AG20443 (cell line): ENCODE measurements at regions not wholly inside any gene's neighbourhood (a gene's known extent, or its start where the extent isn't known, plus 50 kb on each side); places are given as distances from the start of the nearest gene placed in this dataset.
A peak's percentile ranks its signal among the peaks of the same experiment; 100 is the strongest.
"Not testable (repeated sequence)": the region's sequence is repeated elsewhere in the genome, so short reads cannot be mapped to it uniquely, and the experiment has no call there.

Source experiments
- DNase-seq: peaks from one replicate; pipeline ENCODE4 v3.0.0; 2012; ENCODE audit warnings: low spot score, mixed read lengths

GRCh38 chr2:236769981-236770671 is 200.5 kb downstream of the ACKR3 start:
- DNase-seq, result peak; percentile 93

DNA sequence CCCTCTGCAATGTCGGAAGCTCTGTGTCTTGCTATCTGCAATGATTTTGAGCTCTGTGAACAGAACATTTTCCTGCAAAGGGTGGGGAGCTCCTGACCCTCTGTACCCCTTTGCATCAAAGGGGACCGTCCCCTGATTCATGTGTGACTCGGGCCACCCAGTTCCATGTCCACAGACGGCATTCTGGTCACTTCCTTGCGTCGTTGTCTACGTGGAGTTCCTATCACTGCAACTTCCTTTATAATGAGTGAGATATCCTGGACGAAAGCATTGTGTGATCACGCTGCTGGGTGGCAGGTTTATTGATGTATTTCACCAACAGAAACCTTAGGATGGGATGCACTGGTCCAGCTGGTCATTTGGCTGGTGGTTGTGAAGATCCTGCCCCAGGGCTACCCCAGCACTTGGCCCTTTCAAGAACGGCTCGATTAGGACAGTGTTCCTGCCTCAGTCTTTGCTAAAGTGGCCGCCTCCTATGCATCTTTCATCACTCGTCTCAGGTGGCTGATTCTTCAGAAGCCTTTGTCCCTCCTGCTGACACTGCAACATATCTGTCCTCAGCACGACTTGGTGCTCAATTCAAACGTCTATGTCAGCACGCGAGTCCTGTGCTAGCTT is 202.7 kb downstream of the ACKR3 start:
- no peak for DNase-seq

GRCh38 chr2:236773206-236773605 is 203.6 kb downstream of the ACKR3 start:
- DNase-seq, result no peak

DNA sequence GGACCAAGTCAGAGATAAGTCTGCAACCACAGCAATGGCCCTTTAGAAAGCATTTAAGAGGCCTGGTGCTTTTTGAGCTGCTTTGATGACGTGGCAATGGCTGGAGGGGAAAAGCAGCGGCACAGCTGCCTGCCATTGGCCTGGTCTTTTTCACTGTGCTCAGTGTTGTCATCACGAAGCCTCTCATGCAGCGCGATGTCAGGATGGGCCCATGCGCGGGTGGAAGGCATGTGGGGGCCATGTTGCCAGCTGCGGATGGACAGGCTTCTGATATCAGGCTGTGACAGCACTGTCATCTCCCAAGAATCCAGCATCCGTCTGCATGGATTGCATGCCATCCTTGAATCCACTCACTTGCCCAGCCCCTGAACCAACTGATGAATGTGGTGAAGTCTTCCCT is 204.5 kb downstream of the ACKR3 start:
- DNase-seq, result no peak

DNA sequence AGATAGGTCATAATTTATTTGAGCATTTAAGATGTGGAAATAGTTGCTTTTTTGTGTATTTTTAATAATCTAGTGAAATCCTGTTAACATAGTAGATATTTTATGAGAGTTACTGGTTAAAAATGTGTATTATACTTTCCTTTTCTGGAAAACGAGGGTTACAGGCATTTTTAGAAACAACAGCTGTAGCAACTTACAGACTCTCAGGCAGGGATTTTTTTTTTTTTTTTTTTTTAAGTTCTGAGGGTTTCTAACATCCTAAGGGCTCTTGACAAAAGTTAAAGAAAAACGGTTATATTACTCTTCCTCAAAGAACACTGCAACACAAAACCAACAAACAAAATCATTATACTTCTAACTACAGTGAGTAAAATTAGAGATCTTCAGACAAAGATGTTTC is 205.9 kb downstream of the ACKR3 start:
- DNase-seq, result no peak

DNA sequence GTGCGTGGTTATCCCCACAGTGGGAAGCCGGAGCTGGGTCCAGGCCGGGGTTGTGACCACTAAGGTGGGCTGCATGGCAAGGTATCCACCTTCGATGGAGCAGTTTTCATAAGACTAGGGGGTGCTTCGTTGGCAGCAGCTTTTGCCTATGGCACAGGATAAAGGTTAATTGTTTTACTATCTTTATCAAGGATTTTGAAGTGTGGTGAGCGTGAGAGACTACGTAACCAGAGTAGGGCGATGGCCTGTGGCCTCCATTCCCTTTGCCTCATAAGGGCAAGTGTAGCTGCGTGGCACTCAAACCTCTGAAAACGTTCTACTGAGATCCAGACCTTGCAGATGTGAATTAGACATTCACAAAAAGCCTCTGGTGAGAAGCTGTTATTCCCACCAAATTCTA is 206.6 kb downstream of the ACKR3 start:
- DNase-seq, result no peak

DNA sequence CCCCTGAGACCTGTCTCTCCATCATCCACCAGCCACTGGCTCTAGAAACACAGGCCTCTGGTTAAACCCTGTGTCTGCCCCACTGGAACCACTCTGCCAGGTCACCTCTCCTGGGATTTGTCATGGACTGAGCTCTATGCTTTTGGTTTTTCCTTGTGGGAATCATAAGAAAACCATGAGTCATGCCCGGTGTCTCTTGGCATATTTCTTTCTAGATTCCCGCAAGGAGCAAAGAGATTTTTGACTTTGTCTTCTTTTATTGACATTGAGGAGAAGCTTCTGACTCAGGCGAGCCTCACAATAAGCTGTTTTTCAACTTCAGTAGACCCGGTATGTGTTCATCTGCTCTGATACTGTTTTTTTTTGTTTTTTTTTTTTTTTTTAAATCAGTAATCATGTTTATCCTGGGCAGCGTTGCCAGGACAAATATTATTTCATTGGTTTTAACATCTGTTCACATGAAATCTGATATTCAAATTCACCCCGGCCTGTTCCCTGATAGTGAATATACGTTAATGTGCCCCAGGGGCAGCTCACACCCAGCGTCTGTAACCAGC is 207.1 kb downstream of the ACKR3 start:
- DNase-seq, result peak; percentile 67

- no peak for DNase-seq
Measured at GRCh38 chr2:236777408-236777807, 207.8 kb downstream of the ACKR3 start.

GRCh38 chr2:236781933-236782816 is 212.6 kb downstream of the ACKR3 start:
- no peak for DNase-seq

- no peak for DNase-seq
Measured at GRCh38 chr2:236782938-236783337, 213.3 kb downstream of the ACKR3 start.

DNA sequence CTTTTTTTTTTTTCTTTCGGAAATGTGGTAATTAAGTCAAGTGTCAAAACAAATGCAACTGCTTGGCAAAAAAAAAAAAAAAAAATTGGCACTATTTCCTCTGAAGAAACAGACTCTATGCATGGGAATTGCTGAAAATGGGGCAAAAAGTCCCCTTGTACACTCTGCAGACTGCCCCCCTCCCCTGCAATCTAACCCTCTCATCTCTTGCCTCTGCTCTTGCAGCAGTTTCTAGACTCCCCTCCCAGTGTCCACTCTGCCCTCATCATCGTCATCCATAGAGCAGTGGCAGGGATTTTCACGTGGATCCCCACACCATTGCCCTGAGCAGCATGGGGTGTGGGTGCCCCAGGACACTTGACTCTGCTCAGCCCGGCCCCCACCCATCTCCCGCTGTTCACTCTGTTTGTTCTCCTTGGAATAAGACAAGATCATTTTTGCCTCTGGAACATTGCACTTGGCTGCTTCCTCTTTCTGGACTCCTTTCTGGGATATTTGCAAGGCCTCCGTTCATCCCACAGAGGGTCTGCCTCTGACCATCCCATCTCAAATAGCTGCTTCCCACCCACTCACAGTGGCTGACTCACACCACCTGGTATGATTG is 213.9 kb downstream of the ACKR3 start:
- DNase-seq, result no peak

- DNase-seq, result no peak
Measured at GRCh38 chr2:236785611-236786057, 216.0 kb downstream of the ACKR3 start.

GRCh38 chr2:236786751-236787150 is 217.1 kb downstream of the ACKR3 start:
- DNase-seq, result no peak

DNA sequence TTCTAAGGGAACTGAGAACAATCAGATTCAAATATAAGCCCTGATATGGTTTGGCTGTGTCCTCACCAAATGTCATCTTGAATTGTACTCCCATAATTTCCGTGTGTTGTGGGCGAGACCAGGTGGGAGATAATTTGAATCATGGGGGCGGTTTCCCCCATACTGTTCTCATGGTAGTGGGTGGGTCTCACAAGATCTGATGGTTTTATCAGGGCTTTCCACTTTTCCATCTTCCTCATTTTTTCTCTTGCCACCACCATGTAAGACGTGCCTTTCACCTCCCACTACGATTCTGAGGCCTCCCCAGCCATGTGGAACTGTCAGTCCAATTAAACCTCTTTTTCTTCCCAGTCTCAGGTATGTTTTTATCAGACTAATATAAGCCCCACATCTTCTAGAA is 217.8 kb downstream of the ACKR3 start:
- DNase-seq, result not testable (repeated sequence)

- no peak for DNase-seq
Measured at GRCh38 chr2:236787885-236788284, 218.3 kb downstream of the ACKR3 start.

DNA sequence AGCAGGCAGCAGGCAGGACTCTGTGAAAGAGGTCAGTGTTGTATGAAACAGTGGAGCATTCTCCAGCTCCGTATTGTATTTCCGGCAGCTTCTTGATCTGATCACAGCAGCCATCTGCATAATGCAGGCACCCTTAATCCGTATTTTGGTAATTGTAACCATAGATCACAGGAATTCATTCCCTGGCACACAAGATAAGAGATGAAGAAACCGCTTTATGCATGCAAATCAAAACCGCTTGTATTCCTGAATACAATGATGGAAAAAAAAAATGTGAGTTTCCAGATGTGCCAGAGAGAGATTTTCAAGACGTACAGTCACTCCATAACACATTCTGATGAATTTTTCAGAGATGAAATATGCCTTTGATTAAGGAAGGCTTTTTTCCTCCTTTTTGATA is 221.3 kb downstream of the ACKR3 start:
- peak; percentile 42 for DNase-seq

DNA sequence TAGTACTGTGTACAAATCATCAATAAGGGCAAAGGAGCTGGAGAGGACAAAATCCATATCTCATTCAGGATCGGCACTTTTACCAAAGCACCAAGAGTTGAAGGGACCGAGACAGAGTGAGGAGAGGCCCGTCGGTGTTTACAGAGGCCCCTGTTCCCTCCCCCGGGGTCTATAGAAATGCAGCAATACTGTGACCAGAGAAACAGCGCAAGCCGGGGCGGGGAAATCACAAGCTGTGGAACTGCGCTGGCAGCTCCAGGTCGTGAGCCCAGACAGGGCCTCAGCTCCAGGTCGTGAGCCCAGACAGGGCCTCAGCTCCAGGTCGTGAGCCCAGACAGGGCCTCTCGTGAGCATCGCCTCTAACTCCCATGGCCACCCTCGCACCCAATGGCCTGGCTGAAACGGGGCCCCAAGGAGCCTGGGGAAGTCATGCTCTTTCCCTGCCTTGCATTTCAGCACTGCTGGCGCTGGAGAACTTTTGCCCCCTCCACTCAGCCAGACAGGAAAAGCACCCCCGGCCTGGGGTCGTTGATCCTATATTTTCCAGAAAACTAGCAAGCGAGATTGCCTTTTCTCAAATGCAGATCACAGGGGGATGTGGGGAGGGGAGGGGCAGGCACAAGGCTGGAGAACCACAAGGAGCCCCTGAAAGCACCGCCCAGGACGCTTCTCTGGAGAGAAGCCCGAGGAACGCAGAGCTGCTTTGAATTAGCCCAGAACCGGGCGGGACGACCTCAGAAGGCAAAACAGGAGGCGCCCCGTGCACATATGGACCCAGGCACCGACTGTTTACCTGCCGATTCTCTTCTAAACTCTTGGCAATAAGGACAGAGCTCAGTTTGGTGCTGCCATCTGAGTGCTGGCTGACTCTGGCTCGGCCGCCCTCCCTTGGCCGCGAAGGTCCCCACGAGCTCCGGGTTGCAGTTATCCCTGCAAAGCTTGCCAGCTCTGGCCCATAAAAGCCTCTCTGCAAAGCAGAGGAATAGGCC is 223.7 kb downstream of the ACKR3 start:
- DNase-seq, result no peak

GRCh38 chr2:236794176-236794957 is 224.7 kb downstream of the ACKR3 start:
- DNase-seq, result peak; percentile 52

DNA sequence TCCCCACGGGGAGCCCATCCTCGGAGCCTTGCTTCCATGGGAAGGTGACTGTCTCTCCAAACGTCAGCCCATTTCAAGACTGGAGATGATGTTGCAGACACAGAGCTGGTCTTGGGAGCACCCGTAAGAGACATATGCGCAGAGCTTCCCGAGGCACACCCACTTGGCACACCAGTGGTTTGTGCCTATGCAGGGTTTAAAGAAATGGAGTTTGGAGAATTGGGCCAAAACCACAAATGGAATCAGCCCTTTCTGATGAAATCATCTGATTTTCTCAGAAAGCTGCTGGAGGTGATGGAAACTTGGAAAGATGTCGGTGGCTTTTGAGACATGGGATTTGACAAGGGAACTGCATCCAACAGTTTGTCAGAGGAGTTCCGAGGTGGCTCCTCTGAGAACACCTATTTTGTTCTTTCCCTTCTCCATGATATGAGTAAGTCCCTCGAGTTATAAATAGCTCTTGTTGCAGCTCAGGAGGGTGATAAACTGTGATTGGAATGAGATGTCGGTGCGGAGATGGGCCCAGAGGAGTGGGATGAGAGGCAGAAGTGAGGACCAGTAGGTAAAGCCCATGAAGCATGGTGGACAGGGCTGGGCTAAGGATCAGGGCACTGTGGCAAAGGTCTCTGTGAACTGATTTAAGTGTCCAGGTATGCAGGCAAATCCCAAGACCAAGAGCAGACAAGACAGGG is 225.7 kb downstream of the ACKR3 start:
- no peak for DNase-seq

GRCh38 chr2:236795861-236796219 is 226.2 kb downstream of the ACKR3 start:
- no peak for DNase-seq
